Aorta (tissue), 5 donors: ENCODE measurements at regions not wholly inside any gene's neighbourhood (a gene's known extent, or its start where the extent isn't known, plus 50 kb on each side); places are given as distances from the start of the nearest gene placed in this dataset.

Experiments used
- ATAC-seq: fragments of 200-7000 bp; cut with Tn5 transposase; one replicate; pipeline ENCODE4 v1.9.1; 2022; ENCODE audit warnings: moderate library complexity; ENCODE audit not compliant: low FRiP score
- DNase-seq, 2 donors: peaks; one replicate each; pipeline ENCODE4 v3.0.0-alpha.2; 2020
- H3K27ac ChIP-seq, 2 donors: one replicate each; pipeline ENCODE4 v1.5.1; 2013; ENCODE audit warnings: low read length in 2 of 2, mild to moderate bottlenecking in 2 of 2, moderate library complexity in 2 of 2, control low read depth in 1 of 2, inconsistent platforms in 1 of 2, low read depth in 1 of 2
- H3K27me3 ChIP-seq, 2 donors: one replicate each; pipeline ENCODE4 v1.6.1; 2013; ENCODE audit warnings: control low read depth in 1 of 2, low read length in 1 of 2, mild to moderate bottlenecking in 1 of 2, moderate library complexity in 1 of 2; ENCODE audit not compliant: insufficient read depth in 2 of 2, control insufficient read depth in 1 of 2
- H3K36me3 ChIP-seq, 2 donors: one replicate each; pipeline ENCODE4 v1.6.1; 2013; ENCODE audit warnings: control low read depth in 1 of 2, low read length in 1 of 2, mild to moderate bottlenecking in 1 of 2; ENCODE audit not compliant: insufficient read depth in 2 of 2, control insufficient read depth in 1 of 2
- H3K4me1 ChIP-seq, 2 donors: one replicate each; pipeline ENCODE4 v1.6.1; 2013; ENCODE audit warnings: low read length in 2 of 2, control low read depth in 1 of 2, mild to moderate bottlenecking in 1 of 2, moderate library complexity in 1 of 2; ENCODE audit not compliant: insufficient read depth in 2 of 2, control insufficient read depth in 1 of 2
- H3K4me3 ChIP-seq, 2 donors: one replicate each; pipeline ENCODE4 v1.5.1; 2013; ENCODE audit warnings: low read length in 2 of 2, control low read depth in 1 of 2, mild to moderate bottlenecking in 1 of 2
- H3K9me3 ChIP-seq: one replicate; pipeline ENCODE4 v1.6.1; 2013; ENCODE audit warnings: mild to moderate bottlenecking, low read length; ENCODE audit not compliant: control insufficient read depth
- WGBS, 2 donors: extraction: QIAGEN DNeasy Blood & Tissue Kit; methylation state at CpG; one replicate each; pipeline ENCODE4 v1.1.7; 2013; 5-methylcytosine and 5-hydroxymethylcytosine counted together
- intact Hi-C, 2 donors: fragments of 100-400 bp; cut with DNase I; formaldehyde crosslinking; loops; one replicate each; pipeline versions ENCODE4 v1.14.2 to v1.15.0; 2022
- donor health status: healthy with polysubstance abuse.
- donor health status: Bipolar disorder and iron deficiency.
- donor health status: DM: no; HTN: no; CAD: no.
- donor health status: DM: no; HTN: no; CAD: no.
- donor health status: DM: yes; HTN: yes; CAD: no.

- Histone ChIP-seq H3K9me3 (no peaks in the 10 kb centered on the region), H3K27me3 (no peaks in the 10 kb centered on the region), H3K4me3 (no peak overlapping the region), H3K4me1 (peaks cover 0 to 2% of the 10 kb centered on the region in 2 donors), H3K27ac (no peak overlapping the region), H3K36me3 (peaks cover 0 to 2% of the 10 kb centered on the region in 2 donors)
- no peak for ATAC-seq
- intact Hi-C loops: no loop called here
- DNase-seq: no peak
- 92 to 94% methylated on average over 11 of the region's 11 CpGs for WGBS, 2 donors
These were observed 199.9 kb downstream of the PCDH7 start for GRCh38 chr4:30920043-30920442.

- Histone ChIP-seq H3K27me3 (no peaks in the 10 kb centered on the region), H3K4me1 (no peaks in the 10 kb centered on the region), H3K9me3 (no peaks in the 10 kb centered on the region), H3K4me3 (no peak overlapping the region), H3K27ac (no peak overlapping the region), H3K36me3 (peaks cover 0 to 2% of the 10 kb centered on the region in 2 donors)
- ATAC-seq (no peak), DNase-seq (no peak)
- WGBS, 2 donors: 88 to 89% methylated on average over 4 of the region's 4 CpGs
- intact Hi-C loops: no loop called here
These were observed 202.5 kb downstream of the PCDH7 start for GRCh38 chr4:30922625-30923024.

DNA sequence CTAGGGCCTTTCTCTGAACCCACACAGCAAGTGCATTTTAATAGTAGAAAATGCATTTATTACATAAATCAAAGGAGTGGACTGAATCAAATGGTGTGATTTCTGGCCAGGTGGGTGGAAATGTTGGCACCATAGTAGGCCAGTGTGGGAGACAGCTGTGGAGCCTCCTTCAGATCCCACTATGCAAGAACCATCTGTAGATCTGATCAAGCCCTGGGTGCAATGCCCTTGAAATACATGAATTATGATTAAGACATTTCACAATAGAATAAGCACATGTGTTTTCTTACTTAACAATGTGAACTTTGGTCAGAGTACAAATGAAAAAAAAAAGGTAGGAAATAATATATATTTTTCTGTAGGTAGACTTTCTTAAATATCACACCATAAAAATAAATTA is 204.3 kb downstream of the PCDH7 start:
- Histone ChIP-seq H3K4me3 (no peak overlapping the region), H3K9me3 (no peaks in the 10 kb centered on the region), H3K27ac (no peak overlapping the region), H3K27me3 (no peaks in the 10 kb centered on the region), H3K36me3 (peaks cover 0 to 2% of the 10 kb centered on the region in 2 donors), H3K4me1 (no peaks in the 10 kb centered on the region)
- intact Hi-C loops: no loop called here
- DNase-seq: no peak
- ATAC-seq: no peak

DNA sequence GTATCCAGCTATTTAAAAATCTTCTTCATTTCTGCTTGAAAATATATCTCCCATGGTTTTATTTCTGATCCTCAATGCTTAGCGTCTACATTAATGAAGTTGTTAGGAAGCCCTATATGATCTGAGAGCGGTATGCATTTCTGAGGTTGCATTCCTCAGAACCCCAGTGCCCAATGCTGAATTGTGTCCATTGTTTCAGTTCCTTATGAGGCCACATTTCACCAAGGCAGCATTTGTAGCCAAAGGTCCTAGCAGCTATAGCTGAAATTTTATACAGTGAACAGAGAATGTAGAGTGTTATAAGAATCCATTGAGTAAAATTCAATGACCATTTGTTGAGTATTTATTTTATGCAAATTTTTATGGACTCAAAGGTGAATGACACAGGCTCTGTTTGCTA is 209.5 kb downstream of the PCDH7 start:
- Histone ChIP-seq H3K4me1 (no peaks in the 10 kb centered on the region), H3K4me3 (no peak overlapping the region), H3K27ac (peak overlapping the region in 1 of 2 donors; percentile 72), H3K9me3 (no peaks in the 10 kb centered on the region), H3K36me3 (no peaks in the 10 kb centered on the region), H3K27me3 (no peaks in the 10 kb centered on the region)
- WGBS, 2 donors: 96 to 98% methylated on average over 2 of the region's 2 CpGs
- no peak for ATAC-seq
- intact Hi-C loops: no loop called here
- no peak for DNase-seq

DNA sequence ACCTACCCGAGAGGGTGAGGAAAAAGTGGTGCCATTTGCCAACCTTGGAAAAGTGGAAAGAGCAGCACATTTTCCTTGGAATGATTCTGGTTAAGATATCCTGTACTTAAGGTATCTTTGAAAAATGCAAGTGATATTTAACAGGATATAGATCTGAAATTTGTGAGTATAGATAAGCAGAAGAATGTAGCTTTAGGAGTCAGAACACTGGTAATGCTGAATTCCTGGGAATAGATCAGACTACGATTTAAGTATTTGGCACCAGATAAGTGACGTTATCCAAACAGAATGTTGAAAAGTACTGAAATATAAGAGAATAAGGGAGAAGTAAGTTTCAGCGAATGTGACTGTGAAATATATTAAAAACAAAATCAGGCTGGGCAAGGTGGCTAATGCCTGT is 210.1 kb downstream of the PCDH7 start:
- Histone ChIP-seq H3K9me3 (no peaks in the 10 kb centered on the region), H3K36me3 (no peaks in the 10 kb centered on the region), H3K4me3 (no peak overlapping the region), H3K4me1 (no peaks in the 10 kb centered on the region), H3K27me3 (no peaks in the 10 kb centered on the region), H3K27ac (peak overlapping the region; percentile 40 to 72)
- no peak for ATAC-seq
- intact Hi-C loops: no loop called here
- 8 to 17% methylated on average over 4 of the region's 4 CpGs for WGBS, 2 donors
- no peak for DNase-seq

- no peaks in the 10 kb centered on the region for H3K36me3 ChIP-seq
- H3K4me1 ChIP-seq: no peaks in the 10 kb centered on the region
- H3K27ac ChIP-seq: no peak overlapping the region
- DNase-seq (no peak), ATAC-seq (no peak)
- intact Hi-C loops: no loop called here
- no peaks in the 10 kb centered on the region for H3K27me3 ChIP-seq
- H3K4me3 ChIP-seq: no peak overlapping the region
- H3K9me3 ChIP-seq: no peaks in the 10 kb centered on the region
- WGBS, 2 donors: 85 to 86% methylated on average over 3 of the region's 3 CpGs
These were observed 212.4 kb downstream of the PCDH7 start for GRCh38 chr4:30932581-30932980.

DNA sequence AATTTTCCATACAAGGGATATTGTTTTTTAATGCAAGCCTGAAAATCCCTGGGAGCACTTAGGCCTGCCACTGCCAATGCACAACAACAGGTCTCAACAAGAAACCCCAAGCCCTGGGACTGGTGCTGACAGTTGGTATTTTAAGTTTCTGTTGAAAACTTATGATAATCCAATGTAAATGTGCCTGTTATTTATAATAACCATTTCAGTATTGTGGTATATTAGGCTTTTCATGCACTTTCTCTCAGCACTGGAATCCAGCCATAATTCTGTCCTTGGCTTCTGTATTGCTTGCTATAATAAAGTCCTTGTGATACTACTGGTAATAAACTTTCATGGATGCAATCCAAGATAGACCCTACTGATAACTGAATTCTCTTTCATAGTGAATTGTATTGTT is 218.9 kb downstream of the PCDH7 start:
- no peak overlapping the region for H3K4me3 ChIP-seq
- no peaks in the 10 kb centered on the region for H3K9me3 ChIP-seq
- intact Hi-C loops: no loop called here
- H3K4me1 ChIP-seq: no peaks in the 10 kb centered on the region
- H3K27ac ChIP-seq: no peak overlapping the region
- H3K36me3 ChIP-seq: no peaks in the 10 kb centered on the region
- DNase-seq: no peak
- ATAC-seq: no peak
- H3K27me3 ChIP-seq: no peaks in the 10 kb centered on the region

- no peak overlapping the region for H3K4me3 ChIP-seq
- DNase-seq: no peak
- 84 to 96% methylated on average over 4 of the region's 4 CpGs for WGBS, 2 donors
- no peaks in the 10 kb centered on the region for H3K27me3 ChIP-seq
- no peak for ATAC-seq
- intact Hi-C loops: no loop called here
- H3K27ac ChIP-seq: no peak overlapping the region
- H3K36me3 ChIP-seq: no peaks in the 10 kb centered on the region
- no peaks in the 10 kb centered on the region for H3K9me3 ChIP-seq
- no peaks in the 10 kb centered on the region for H3K4me1 ChIP-seq
These were observed 219.5 kb downstream of the PCDH7 start for GRCh38 chr4:30939684-30940083.

GRCh38 chr4:30941641-30942040 is 221.5 kb downstream of the PCDH7 start:
- H3K36me3 ChIP-seq: no peaks in the 10 kb centered on the region
- no peaks in the 10 kb centered on the region for H3K27me3 ChIP-seq
- H3K9me3 ChIP-seq: no peaks in the 10 kb centered on the region
- H3K27ac ChIP-seq: no peak overlapping the region
- intact Hi-C loops: no loop called here
- H3K4me1 ChIP-seq: no peaks in the 10 kb centered on the region
- no peak overlapping the region for H3K4me3 ChIP-seq
- ATAC-seq (no peak), DNase-seq (no peak)
